Lower leg skin (tissue), 4 donors: ENCODE measurements at regions not wholly inside any gene's neighbourhood (a gene's known extent, or its start where the extent isn't known, plus 50 kb on each side); places are given as distances from the start of the nearest gene placed in this dataset.
"Not testable (repeated sequence)": the region's sequence is repeated elsewhere in the genome, so short reads cannot be mapped to it uniquely, and the experiment has no call there.

Experiments
- DNase-seq, 2 donors: peaks; one replicate each; pipeline ENCODE4 v3.0.0-alpha.2; 2019; ENCODE audit warnings: low spot score in 2 of 2
- H3K4me3 ChIP-seq: fragments of 200-600 bp; sonication (generic); 2 replicates; pipeline ENCODE4 v1.5.1; 2017; ENCODE audit warnings: mild to moderate bottlenecking, low read depth; ENCODE audit not compliant: poor library complexity, severe bottlenecking
- POLR2A ChIP-seq, 2 donors: fragments of 450-650 bp; IDR thresholded peaks; one replicate each; pipeline ENCODE4 v1.6.1; 2016 to 2017; ENCODE audit warnings: antibody characterized with exemption in 2 of 2, mild to moderate bottlenecking in 1 of 2, moderate library complexity in 1 of 2
- WGBS, 2 donors: methylation state at CpG; one replicate each; pipeline ENCODE4 v1.1.5; 2018; 5-methylcytosine and 5-hydroxymethylcytosine counted together
- intact Hi-C: fragments of 100-400 bp; cut with DNase I; formaldehyde crosslinking; loops from one replicate; pipeline ENCODE4 v1.15.0; 2023; ENCODE audit warnings: low total_unique reads
- TF ChIP-seq, protein P1 (sequence below), 3 donors: fragments of 450-650 bp; IDR thresholded peaks; one replicate each; pipeline ENCODE4 v1.5.1; 2016; ENCODE audit warnings: antibody characterized with exemption in 3 of 3, mild to moderate bottlenecking in 3 of 3, moderate library complexity in 2 of 3

GRCh38 chr2:75432761-75433361 lies 127.9 kb downstream of the EVA1A start:
- no peak overlapping the region for H3K4me3 ChIP-seq
- 80 to 82% methylated on average over 4 of the region's 4 CpGs for WGBS, 2 donors
- DNase-seq = no peak
- intact Hi-C loops = no loop called here
- TF ChIP-seq POLR2A (IDR thresholded peaks at IDR 0.05) = no peak
- TF ChIP-seq, protein P1, sequence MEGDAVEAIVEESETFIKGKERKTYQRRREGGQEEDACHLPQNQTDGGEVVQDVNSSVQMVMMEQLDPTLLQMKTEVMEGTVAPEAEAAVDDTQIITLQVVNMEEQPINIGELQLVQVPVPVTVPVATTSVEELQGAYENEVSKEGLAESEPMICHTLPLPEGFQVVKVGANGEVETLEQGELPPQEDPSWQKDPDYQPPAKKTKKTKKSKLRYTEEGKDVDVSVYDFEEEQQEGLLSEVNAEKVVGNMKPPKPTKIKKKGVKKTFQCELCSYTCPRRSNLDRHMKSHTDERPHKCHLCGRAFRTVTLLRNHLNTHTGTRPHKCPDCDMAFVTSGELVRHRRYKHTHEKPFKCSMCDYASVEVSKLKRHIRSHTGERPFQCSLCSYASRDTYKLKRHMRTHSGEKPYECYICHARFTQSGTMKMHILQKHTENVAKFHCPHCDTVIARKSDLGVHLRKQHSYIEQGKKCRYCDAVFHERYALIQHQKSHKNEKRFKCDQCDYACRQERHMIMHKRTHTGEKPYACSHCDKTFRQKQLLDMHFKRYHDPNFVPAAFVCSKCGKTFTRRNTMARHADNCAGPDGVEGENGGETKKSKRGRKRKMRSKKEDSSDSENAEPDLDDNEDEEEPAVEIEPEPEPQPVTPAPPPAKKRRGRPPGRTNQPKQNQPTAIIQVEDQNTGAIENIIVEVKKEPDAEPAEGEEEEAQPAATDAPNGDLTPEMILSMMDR (IDR thresholded peaks at IDR 0.05) = no peak

DNA sequence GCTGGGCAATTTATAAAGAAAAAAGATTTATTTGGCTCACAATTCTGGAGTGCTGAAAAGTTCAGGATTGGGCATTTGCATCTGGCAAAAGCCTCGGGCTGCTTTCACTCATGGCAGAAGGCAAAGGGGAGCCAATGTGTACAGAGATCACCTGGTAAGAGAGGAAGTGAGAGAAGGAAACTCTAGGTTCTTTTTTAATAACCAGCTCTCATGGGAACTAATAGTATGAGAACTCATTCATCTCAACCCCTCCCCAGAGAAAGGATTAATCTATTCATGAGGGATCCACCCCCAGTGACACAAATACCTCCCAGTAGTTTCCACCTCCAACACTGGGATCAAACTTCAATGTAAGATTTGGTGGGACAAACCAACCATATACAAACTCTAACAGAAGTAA lies 129.0 kb downstream of the EVA1A start:
- no peak for DNase-seq
- WGBS, 2 donors = 67 to 75% methylated on average over 1 of the region's 1 CpG
- intact Hi-C loops = no loop called here
- no peak overlapping the region for H3K4me3 ChIP-seq
- no peak for TF ChIP-seq POLR2A (IDR thresholded peaks at IDR 0.05)
- TF ChIP-seq, protein P1 (IDR thresholded peaks at IDR 0.05) = no peak

GRCh38 chr2:75431276-75431675 lies 129.5 kb downstream of the EVA1A start:
- TF ChIP-seq, protein P1 (IDR thresholded peaks at IDR 0.05) = no peak
- no peak for TF ChIP-seq POLR2A (IDR thresholded peaks at IDR 0.05)
- 83 to 89% methylated on average over 1 of the region's 1 CpG for WGBS, 2 donors
- no peak for DNase-seq
- intact Hi-C loops = no loop called here
- no peak overlapping the region for H3K4me3 ChIP-seq

DNA sequence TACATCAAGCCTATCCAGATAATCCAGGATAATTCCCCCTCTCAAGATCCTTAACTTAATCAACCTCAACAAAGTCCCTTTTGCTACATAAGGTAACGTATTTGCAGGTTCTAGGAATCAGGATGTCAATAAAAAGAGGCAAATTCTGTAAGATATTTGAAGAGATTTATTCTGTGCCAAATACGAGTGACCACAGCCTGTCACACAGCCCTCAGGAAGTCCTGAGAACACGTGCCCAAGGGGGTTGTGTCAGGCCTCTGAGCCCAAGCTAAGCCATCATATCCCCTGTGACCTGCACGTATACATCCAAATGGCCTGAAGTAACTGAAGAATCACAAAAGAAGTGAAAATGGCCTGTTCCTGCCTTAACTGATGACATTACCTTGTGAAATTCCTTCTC lies 130.3 kb downstream of the EVA1A start:
- DNase-seq, intact Hi-C loops: not testable (repeated sequence)

DNA sequence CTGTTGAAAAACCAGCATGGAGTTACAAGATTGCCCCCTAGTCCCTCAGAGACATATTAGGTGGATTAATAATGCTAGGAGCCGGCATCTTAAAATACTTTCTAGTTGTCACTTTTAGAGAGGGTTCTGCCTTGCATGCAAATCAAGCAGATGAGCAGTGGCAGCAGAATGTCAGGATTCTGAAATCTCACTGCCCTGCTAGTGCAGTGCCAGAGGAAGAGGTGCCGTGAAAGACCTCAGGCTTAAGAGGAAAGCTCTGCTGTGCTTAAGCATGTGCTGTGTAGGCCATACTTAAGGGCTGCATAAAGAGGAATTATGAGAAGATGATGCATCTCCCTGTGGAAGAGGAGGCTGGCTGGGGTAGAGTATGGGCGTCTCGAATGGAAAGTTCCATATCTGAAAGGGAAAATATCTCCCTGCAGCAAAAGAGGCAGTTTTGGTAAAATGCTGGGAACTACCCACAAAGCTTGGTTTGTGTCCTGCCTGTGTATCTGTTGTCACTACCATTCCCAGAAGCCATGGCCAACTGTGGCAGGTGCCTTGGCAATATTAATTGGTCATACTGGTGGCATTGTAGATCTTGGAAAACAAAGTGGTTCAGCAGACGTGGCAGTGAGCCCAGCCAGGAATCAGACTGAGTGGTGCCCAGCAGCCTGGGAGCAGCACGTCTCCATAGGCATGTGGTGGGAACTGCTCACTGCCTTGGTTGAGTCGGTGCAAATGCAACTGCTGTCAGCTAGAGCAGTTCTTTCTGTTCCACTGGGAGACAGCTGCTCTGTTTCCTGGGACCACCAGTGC lies 131.9 kb downstream of the EVA1A start:
- 57% methylated on average over 7 of the region's 7 CpGs for WGBS, 2 donors
- TF ChIP-seq, protein P1 (IDR thresholded peaks at IDR 0.05) = no peak
- TF ChIP-seq POLR2A (IDR thresholded peaks at IDR 0.05) = no peak
- no peak overlapping the region for H3K4me3 ChIP-seq
- intact Hi-C loops = no loop called here
- no peak for DNase-seq

More for the DNA sequence above, 130.3 kb downstream of the EVA1A start:
- WGBS, 2 donors = 67 to 81% methylated on average over 4 of the region's 4 CpGs
- not testable (repeated sequence) for H3K4me3 ChIP-seq

- no peak for TF ChIP-seq POLR2A (IDR thresholded peaks at IDR 0.05)
- TF ChIP-seq, protein P1 (IDR thresholded peaks at IDR 0.05) = no peak
- 15 to 44% methylated on average over 2 of the region's 2 CpGs for WGBS, 2 donors
- intact Hi-C loops = no loop called here
- H3K4me3 ChIP-seq = no peak overlapping the region
- no peak for DNase-seq
Observed at GRCh38 chr2:75428060-75428459, 132.7 kb downstream of the EVA1A start.
